ENCODE measurements at regions not wholly inside any gene's neighbourhood (a gene's known extent, or its start where the extent isn't known, plus 50 kb on each side); places are given as distances from the start of the nearest gene placed in this dataset.

DNA sequence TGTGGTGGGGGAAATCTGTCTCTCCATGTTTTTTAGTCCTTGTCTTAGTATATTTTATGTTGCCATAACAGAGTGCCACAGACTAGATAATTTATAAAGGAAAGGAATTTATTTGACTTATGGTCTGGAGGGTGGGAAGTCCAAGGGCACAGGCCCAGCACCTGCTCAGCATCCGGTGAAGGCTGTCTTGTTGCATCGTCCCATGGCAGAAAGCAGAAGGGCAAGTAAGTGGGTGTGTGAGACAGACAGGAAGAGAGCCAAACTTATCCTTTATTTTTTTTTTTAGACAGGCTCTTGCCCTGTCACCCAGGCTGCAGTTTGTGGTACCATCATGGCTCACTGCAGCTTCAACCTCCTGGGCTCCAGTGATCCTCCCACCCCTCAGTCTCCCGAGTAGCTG is 98.1 kb downstream of the HS1BP3 start:
- no peak for DNase-seq (ENCODE audit: extremely low spot score)
- WGBS = 93% methylated on average over 3 of the region's 3 CpGs

GRCh38 chr2:20553580-20553979 is 97.3 kb downstream of the HS1BP3 start:
- WGBS = 71% methylated on average over 5 of the region's 5 CpGs
- Histone ChIP-seq H3K4me1 (ENCODE audit: insufficient read depth) (no peaks in the 10 kb centered on the region), H3K27ac (ENCODE audit: low read depth) (no peak overlapping the region), H3K4me3 (ENCODE audit: low read depth, low read length) (no peak overlapping the region), H3K36me3 (ENCODE audit: insufficient read depth) (no peaks in the 10 kb centered on the region)
- DNase-seq (ENCODE audit: extremely low spot score) = no peak

More for the DNA sequence above, 98.1 kb downstream of the HS1BP3 start:
- Histone ChIP-seq H3K27ac (ENCODE audit: low read depth) (no peak overlapping the region), H3K4me3 (ENCODE audit: low read depth, low read length) (no peak overlapping the region), H3K36me3 (ENCODE audit: insufficient read depth) (no peaks in the 10 kb centered on the region), H3K4me1 (ENCODE audit: insufficient read depth) (no peaks in the 10 kb centered on the region)

DNA sequence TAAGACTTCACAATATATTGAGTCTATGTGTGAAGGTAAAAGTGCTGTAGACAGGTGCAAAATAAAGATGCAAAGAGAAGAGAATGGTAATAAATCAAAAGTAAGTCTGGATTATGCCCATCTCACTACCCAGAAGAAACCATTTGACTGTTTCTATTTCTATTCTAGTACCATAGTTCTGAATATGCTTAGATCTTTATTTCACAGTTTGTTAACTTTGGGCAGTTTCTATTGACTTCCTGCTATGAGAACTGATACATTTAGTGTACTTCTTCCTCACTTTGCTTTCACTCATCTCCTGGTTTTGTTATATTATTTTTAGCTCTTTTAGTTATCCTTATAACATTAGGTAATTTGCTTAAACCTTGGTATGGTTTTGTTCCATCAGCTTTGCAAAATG is 94.9 kb downstream of the HS1BP3 start:
- DNase-seq (ENCODE audit: extremely low spot score) = no peak
- H3K36me3 ChIP-seq (ENCODE audit: insufficient read depth) = no peaks in the 10 kb centered on the region
- H3K4me1 ChIP-seq (ENCODE audit: insufficient read depth) = no peaks in the 10 kb centered on the region
- no peak overlapping the region for H3K27ac ChIP-seq (ENCODE audit: low read depth)
- no peak overlapping the region for H3K4me3 ChIP-seq (ENCODE audit: low read depth, low read length)

GRCh38 chr2:20556756-20557155 is 94.1 kb downstream of the HS1BP3 start:
- Histone ChIP-seq H3K4me3 (ENCODE audit: low read depth, low read length) (no peak overlapping the region), H3K4me1 (ENCODE audit: insufficient read depth) (no peaks in the 10 kb centered on the region), H3K36me3 (ENCODE audit: insufficient read depth) (no peaks in the 10 kb centered on the region), H3K27ac (ENCODE audit: low read depth) (no peak overlapping the region)
- no peak for DNase-seq (ENCODE audit: extremely low spot score)
- 78% methylated on average over 4 of the region's 4 CpGs for WGBS

GRCh38 chr2:20557226-20557625 is 93.7 kb downstream of the HS1BP3 start:
- H3K36me3 ChIP-seq (ENCODE audit: insufficient read depth) = no peaks in the 10 kb centered on the region
- no peak overlapping the region for H3K4me3 ChIP-seq (ENCODE audit: low read depth, low read length)
- no peaks in the 10 kb centered on the region for H3K4me1 ChIP-seq (ENCODE audit: insufficient read depth)
- WGBS = 88% methylated on average over 4 of the region's 4 CpGs
- H3K27ac ChIP-seq (ENCODE audit: low read depth) = no peak overlapping the region
- no peak for DNase-seq (ENCODE audit: extremely low spot score)

DNA sequence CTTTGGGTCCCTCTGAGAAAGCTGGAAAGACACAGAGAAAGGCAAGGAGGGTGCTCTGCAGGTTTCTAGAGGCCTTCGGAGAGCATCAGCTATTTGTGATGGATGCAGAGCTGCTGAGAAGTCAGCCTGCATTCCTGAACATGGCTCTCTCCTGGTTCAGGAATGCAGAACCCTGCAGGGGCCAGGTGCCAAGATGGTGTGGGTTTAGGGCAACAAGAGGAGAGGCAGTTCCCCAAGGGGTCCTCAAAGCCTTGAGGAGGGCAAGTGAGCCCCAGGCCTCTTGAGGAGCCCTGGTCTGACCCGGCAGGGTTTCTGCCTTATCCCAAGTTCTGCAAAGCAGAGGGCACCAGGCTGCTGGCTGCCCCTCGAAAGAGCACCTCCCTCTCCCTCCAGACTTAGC is 93.3 kb downstream of the HS1BP3 start:
- Histone ChIP-seq H3K4me1 (ENCODE audit: insufficient read depth) (no peaks in the 10 kb centered on the region), H3K36me3 (ENCODE audit: insufficient read depth) (no peaks in the 10 kb centered on the region), H3K27ac (ENCODE audit: low read depth) (no peak overlapping the region), H3K4me3 (ENCODE audit: low read depth, low read length) (no peak overlapping the region)
- no peak for DNase-seq (ENCODE audit: extremely low spot score)
- 93% methylated on average over 3 of the region's 3 CpGs for WGBS

DNA sequence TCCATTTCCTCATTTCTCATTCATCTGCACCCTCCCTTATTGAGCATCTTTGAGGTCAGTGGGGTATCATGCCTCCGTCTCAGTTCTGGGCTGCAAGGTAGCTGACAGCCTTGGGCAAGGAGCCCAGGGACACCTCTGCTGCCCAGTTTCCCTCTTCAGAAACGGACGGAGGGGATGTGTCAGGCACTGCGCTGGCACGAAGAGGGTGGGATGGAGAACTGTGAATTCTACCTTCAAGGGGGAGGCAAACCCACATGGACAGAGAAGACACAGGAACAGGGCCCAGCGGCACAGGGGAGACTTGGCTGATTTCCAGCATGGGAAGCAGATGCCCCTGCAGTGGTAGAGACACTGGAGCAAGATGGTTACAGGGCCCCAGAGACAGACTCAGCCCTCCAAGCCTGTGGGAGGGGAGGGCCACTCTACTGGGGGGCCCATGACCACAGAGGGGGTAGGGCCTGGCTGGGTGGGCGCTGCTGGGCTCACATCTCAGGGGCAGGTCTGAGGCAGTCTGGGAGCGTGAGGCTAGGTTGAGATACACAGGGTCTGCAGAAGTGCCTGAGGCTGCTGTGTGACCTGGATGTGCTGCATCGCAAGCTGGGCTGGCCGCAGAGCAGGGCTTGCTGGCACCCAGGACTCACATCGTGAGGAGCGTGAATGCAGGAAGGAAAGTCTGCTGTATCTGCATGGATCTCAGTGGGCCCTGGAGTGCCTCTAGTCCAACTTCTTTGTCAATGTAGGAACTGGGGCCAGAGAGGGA is 92.3 kb downstream of the HS1BP3 start:
- WGBS = 95% methylated on average over 12 of the region's 12 CpGs
- Histone ChIP-seq H3K4me1 (ENCODE audit: insufficient read depth) (no peaks in the 10 kb centered on the region), H3K4me3 (ENCODE audit: low read depth, low read length) (no peak overlapping the region), H3K27ac (ENCODE audit: low read depth) (no peak overlapping the region), H3K36me3 (ENCODE audit: insufficient read depth) (no peaks in the 10 kb centered on the region)
- DNase-seq (ENCODE audit: extremely low spot score) = no peak

GRCh38 chr2:20559277-20559676 is 91.6 kb downstream of the HS1BP3 start:
- Histone ChIP-seq H3K27ac (ENCODE audit: low read depth) (no peak overlapping the region), H3K4me3 (ENCODE audit: low read depth, low read length) (no peak overlapping the region), H3K4me1 (ENCODE audit: insufficient read depth) (no peaks in the 10 kb centered on the region), H3K36me3 (ENCODE audit: insufficient read depth) (no peaks in the 10 kb centered on the region)
- WGBS = 98% methylated on average over 3 of the region's 3 CpGs
- no peak for DNase-seq (ENCODE audit: extremely low spot score)

DNA sequence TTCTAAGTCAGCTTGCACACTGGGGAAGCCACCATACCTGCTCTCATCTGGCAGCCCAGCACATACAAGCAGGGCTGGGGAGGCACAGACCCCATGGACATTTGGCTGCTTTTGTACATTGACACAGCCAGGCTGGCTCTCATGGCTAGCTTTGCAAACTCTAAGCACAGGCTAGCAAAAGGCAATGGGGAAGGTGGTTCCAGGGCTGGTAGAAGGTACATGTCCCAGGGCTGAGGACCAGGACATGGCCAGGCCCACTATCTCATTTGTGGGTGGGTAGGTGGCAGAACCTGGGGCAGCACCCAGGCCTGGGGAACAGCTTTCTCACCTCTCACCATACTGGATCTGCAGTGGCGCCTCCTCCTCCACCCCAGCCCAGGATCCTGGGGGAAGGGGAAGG is 90.9 kb downstream of the HS1BP3 start:
- H3K4me3 ChIP-seq (ENCODE audit: low read depth, low read length) = no peak overlapping the region
- WGBS = 96% methylated on average over 1 of the region's 1 CpG
- no peaks in the 10 kb centered on the region for H3K36me3 ChIP-seq (ENCODE audit: insufficient read depth)
- no peaks in the 10 kb centered on the region for H3K4me1 ChIP-seq (ENCODE audit: insufficient read depth)
- H3K27ac ChIP-seq (ENCODE audit: low read depth) = no peak overlapping the region
- DNase-seq (ENCODE audit: extremely low spot score) = no peak

GRCh38 chr2:20560891-20561636 is 89.8 kb downstream of the HS1BP3 start:
- Histone ChIP-seq H3K4me3 (ENCODE audit: low read depth, low read length) (no peak overlapping the region), H3K4me1 (ENCODE audit: insufficient read depth) (no peaks in the 10 kb centered on the region), H3K36me3 (ENCODE audit: insufficient read depth) (no peaks in the 10 kb centered on the region), H3K27ac (ENCODE audit: low read depth) (no peak overlapping the region)
- WGBS = 71% methylated on average over 5 of the region's 5 CpGs
- no peak for DNase-seq (ENCODE audit: extremely low spot score)

GRCh38 chr2:20561637-20562454 is 89.1 kb downstream of the HS1BP3 start:
- H3K4me3 ChIP-seq (ENCODE audit: low read depth, low read length) = no peak overlapping the region
- H3K4me1 ChIP-seq (ENCODE audit: insufficient read depth) = no peaks in the 10 kb centered on the region
- no peak for DNase-seq (ENCODE audit: extremely low spot score)
- WGBS = 84% methylated on average over 8 of the region's 8 CpGs
- H3K27ac ChIP-seq (ENCODE audit: low read depth) = no peak overlapping the region
- H3K36me3 ChIP-seq (ENCODE audit: insufficient read depth) = no peaks in the 10 kb centered on the region

GRCh38 chr2:20562540-20563225 is 88.2 kb downstream of the HS1BP3 start:
- no peak overlapping the region for H3K4me3 ChIP-seq (ENCODE audit: low read depth, low read length)
- H3K4me1 ChIP-seq (ENCODE audit: insufficient read depth) = no peaks in the 10 kb centered on the region
- 91% methylated on average over 14 of the region's 14 CpGs for WGBS
- H3K36me3 ChIP-seq (ENCODE audit: insufficient read depth) = no peaks in the 10 kb centered on the region
- no peak for DNase-seq (ENCODE audit: extremely low spot score)
- H3K27ac ChIP-seq (ENCODE audit: low read depth) = no peak overlapping the region

DNA sequence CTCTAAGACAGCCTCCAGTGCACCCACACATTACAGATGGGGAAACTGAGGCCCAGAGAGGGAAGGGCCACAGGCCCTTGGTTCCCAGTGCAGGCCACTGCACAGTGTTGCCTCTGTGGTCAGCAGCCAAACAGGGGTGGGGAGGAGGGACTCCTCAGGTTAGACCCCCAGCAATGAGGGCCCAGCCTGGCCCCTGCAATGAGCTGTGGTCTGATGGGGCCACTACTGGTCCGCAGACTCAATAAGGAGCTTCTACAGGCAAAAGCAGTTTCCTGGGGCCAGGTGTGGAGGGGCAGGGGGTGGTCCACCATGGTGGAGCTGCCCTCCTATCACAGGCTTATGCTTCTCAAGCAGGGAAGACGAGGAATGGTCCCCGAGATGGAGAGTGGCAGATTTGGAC is 87.6 kb downstream of the HS1BP3 start:
- no peak overlapping the region for H3K27ac ChIP-seq (ENCODE audit: low read depth)
- no peaks in the 10 kb centered on the region for H3K4me1 ChIP-seq (ENCODE audit: insufficient read depth)
- no peak for DNase-seq (ENCODE audit: extremely low spot score)
- 95% methylated on average over 3 of the region's 3 CpGs for WGBS
- H3K4me3 ChIP-seq (ENCODE audit: low read depth, low read length) = no peak overlapping the region
- no peaks in the 10 kb centered on the region for H3K36me3 ChIP-seq (ENCODE audit: insufficient read depth)
